Neutrophil (primary cell): ENCODE measurements at regions not wholly inside any gene's neighbourhood (a gene's known extent, or its start where the extent isn't known, plus 50 kb on each side); places are given as distances from the start of the nearest gene placed in this dataset.

Experiments used
- H3K27ac ChIP-seq: fragments of 200-600 bp; sonication (generic); 2 replicates; pipeline ENCODE4 v1.5.1; 2016; ENCODE audit warnings: mild to moderate bottlenecking, moderate library complexity
- H3K27me3 ChIP-seq: fragments of 200-600 bp; sonication (generic); 2 replicates; pipeline ENCODE4 v1.6.0; 2016; ENCODE audit warnings: mild to moderate bottlenecking
- H3K36me3 ChIP-seq: fragments of 200-600 bp; sonication (generic); 2 replicates; pipeline ENCODE4 v1.5.1; 2017
- H3K4me1 ChIP-seq, 2 experiments: fragments of 200-600 bp in 1 of 2; sonication (generic) in 1 of 2; 1 replicate in 1 of 2; 2 replicates in 1 of 2; pipeline versions ENCODE4 v1.5.1 to v1.6.1; 2013 to 2016; ENCODE audit warnings: low read depth in 1 of 2, low read length in 1 of 2, mild to moderate bottlenecking in 1 of 2, moderate library complexity in 1 of 2; ENCODE audit not compliant: control insufficient read depth in 1 of 2, insufficient read depth in 1 of 2
- H3K4me3 ChIP-seq, 2 experiments: fragments of 200-600 bp in 1 of 2; sonication (generic) in 1 of 2; 1 replicate in 1 of 2; 2 replicates in 1 of 2; pipeline ENCODE4 v1.5.1; 2013 to 2016; ENCODE audit warnings: low read depth in 1 of 2, low read length in 1 of 2, mild to moderate bottlenecking in 1 of 2, moderate library complexity in 1 of 2
- H3K9me3 ChIP-seq: fragments of 200-600 bp; sonication (generic); 2 replicates; pipeline ENCODE4 v1.5.1; 2016
- CTCF ChIP-seq: fragments of 200-600 bp; sonication (generic); IDR thresholded peaks from 2 replicates; pipeline ENCODE4 v1.5.1; 2016; ENCODE audit warnings: antibody characterized with exemption

GRCh38 chr5:66436721-66437120 is 159.5 kb upstream of the MAST4 start:
- no peak for TF ChIP-seq CTCF
- no peaks in the 10 kb centered on the region for H3K4me1 ChIP-seq
- H3K9me3 ChIP-seq, result no peaks in the 10 kb centered on the region
- H3K27ac ChIP-seq, result no peak overlapping the region
- no peak overlapping the region for H3K4me3 ChIP-seq
- no peaks in the 10 kb centered on the region for H3K27me3 ChIP-seq
- H3K36me3 ChIP-seq, result no peaks in the 10 kb centered on the region

DNA sequence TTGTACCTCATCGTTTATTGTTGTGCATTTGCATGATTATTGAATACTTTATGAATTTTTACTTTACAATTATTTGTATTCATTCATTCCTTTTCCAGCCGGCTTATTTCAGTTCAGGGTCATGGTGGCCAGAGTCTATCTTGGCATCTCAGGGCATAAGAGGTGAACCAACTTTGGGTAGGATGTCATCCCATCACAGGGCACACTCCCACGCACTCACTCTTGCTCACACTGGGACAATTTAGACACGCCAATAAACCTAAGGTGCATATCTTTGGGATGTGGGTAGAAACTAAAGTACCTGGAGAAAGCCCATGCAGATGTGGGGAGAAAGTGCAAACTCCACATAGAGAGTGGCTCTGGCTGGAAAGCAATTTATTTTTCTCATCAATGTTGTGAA is 158.1 kb upstream of the MAST4 start:
- no peaks in the 10 kb centered on the region for H3K9me3 ChIP-seq
- no peaks in the 10 kb centered on the region for H3K27me3 ChIP-seq
- no peaks in the 10 kb centered on the region for H3K4me1 ChIP-seq
- no peak overlapping the region for H3K4me3 ChIP-seq
- no peak for TF ChIP-seq CTCF
- H3K36me3 ChIP-seq, result no peaks in the 10 kb centered on the region
- no peak overlapping the region for H3K27ac ChIP-seq

DNA sequence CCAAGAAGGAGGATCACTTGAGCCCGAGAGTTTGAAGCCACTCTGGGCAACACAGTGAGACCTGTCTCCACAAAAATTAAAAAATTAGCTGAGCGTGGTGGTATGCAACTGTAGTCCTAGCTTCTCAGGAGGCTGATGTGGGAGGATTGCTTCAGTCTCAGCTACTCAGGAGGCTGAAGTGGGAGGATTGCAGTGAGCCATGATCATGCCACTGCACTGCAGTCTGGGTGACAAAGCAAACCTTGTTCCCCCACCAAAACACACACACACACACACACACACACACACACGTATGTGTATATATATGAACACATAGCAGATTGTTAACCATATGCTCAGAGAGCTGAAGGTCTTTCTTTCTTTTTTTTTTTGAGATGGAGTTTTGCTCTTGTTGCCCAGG is 157.5 kb upstream of the MAST4 start:
- no peak for TF ChIP-seq CTCF

GRCh38 chr5:66440202-66440680 is 156.0 kb upstream of the MAST4 start:
- H3K36me3 ChIP-seq, result no peaks in the 10 kb centered on the region
- no peaks in the 10 kb centered on the region for H3K4me1 ChIP-seq
- no peak overlapping the region for H3K27ac ChIP-seq
- H3K4me3 ChIP-seq, result no peak overlapping the region
- H3K9me3 ChIP-seq, result no peaks in the 10 kb centered on the region
- H3K27me3 ChIP-seq, result no peaks in the 10 kb centered on the region
- no peak for TF ChIP-seq CTCF

More for the DNA sequence above, 157.5 kb upstream of the MAST4 start:
- Histone ChIP-seq H3K27ac (no peak overlapping the region), H3K36me3 (no peaks in the 10 kb centered on the region), H3K9me3 (no peaks in the 10 kb centered on the region), H3K4me1 (no peaks in the 10 kb centered on the region), H3K4me3 (no peak overlapping the region), H3K27me3 (no peaks in the 10 kb centered on the region)

GRCh38 chr5:66441351-66441750 is 154.8 kb upstream of the MAST4 start:
- Histone ChIP-seq H3K36me3 (no peaks in the 10 kb centered on the region), H3K27ac (no peak overlapping the region), H3K9me3 (no peaks in the 10 kb centered on the region), H3K27me3 (no peaks in the 10 kb centered on the region), H3K4me1 (no peaks in the 10 kb centered on the region), H3K4me3 (no peak overlapping the region)
- TF ChIP-seq CTCF, result no peak

- Histone ChIP-seq H3K27me3 (no peaks in the 10 kb centered on the region), H3K27ac (no peak overlapping the region), H3K9me3 (no peaks in the 10 kb centered on the region), H3K4me3 (no peak overlapping the region), H3K36me3 (no peaks in the 10 kb centered on the region), H3K4me1 (no peaks in the 10 kb centered on the region)
- no peak for TF ChIP-seq CTCF
These were observed 153.2 kb upstream of the MAST4 start for GRCh38 chr5:66442951-66443445.
